Lower lobe of right lung (tissue), 2 donors: ENCODE measurements at regions not wholly inside any gene's neighbourhood (a gene's known extent, or its start where the extent isn't known, plus 50 kb on each side); places are given as distances from the start of the nearest gene placed in this dataset.

Experiments
- ATAC-seq, 2 donors: fragments of 200-7000 bp; cut with Tn5 transposase; one replicate each; pipeline ENCODE4 v1.9.1; 2020 to 2022; ENCODE audit warnings: mild to moderate bottlenecking in 2 of 2, moderate library complexity in 2 of 2
- DNase-seq: peaks from one replicate; pipeline ENCODE4 v3.0.0-alpha.2; 2020
- H3K27ac ChIP-seq: fragments of 200-600 bp; one replicate; pipeline ENCODE4 v1.8.0; 2022
- H3K27me3 ChIP-seq: fragments of 200-600 bp; one replicate; pipeline ENCODE4 v1.8.0; 2022; ENCODE audit warnings: low read depth
- H3K36me3 ChIP-seq: fragments of 200-600 bp; one replicate; pipeline ENCODE4 v1.8.0; 2022; ENCODE audit warnings: mild to moderate bottlenecking
- H3K4me1 ChIP-seq: fragments of 200-600 bp; one replicate; pipeline ENCODE4 v1.8.0; 2022
- H3K4me3 ChIP-seq: fragments of 200-600 bp; one replicate; pipeline ENCODE4 v1.8.0; 2022; ENCODE audit warnings: mild to moderate bottlenecking
- H3K9me3 ChIP-seq: fragments of 200-600 bp; one replicate; pipeline ENCODE4 v1.8.0; 2022
- CTCF ChIP-seq: fragments of 200-600 bp; IDR thresholded peaks from one replicate; pipeline ENCODE4 v1.8.0; 2022; ENCODE audit warnings: antibody characterized with exemption, mild to moderate bottlenecking
- intact Hi-C: fragments of 100-400 bp; cut with DNase I; formaldehyde crosslinking; loops from one replicate; pipeline ENCODE4 v1.11.0; 2022
- donor health status: DM: no; HTN: yes; CAD: no; lungs with severe emphysema.

GRCh38 chr11:120056301-120057027 lies 81.4 kb downstream of the TRIM29 start:
- TF ChIP-seq CTCF, result no peak
- no peaks in the 10 kb centered on the region for H3K36me3 ChIP-seq
- DNase-seq (no peak), ATAC-seq (no peak)
- H3K27ac ChIP-seq, result no peak overlapping the region
- peaks cover 15% of the 10 kb centered on the region for H3K27me3 ChIP-seq
- H3K9me3 ChIP-seq, result no peaks in the 10 kb centered on the region
- H3K4me3 ChIP-seq, result no peak overlapping the region
- H3K4me1 ChIP-seq, result no peaks in the 10 kb centered on the region
- intact Hi-C loops, result no loop called here

GRCh38 chr11:120055646-120056045 lies 82.3 kb downstream of the TRIM29 start:
- Histone ChIP-seq H3K27me3 (peaks cover 15% of the 10 kb centered on the region), H3K9me3 (no peaks in the 10 kb centered on the region), H3K4me1 (no peaks in the 10 kb centered on the region), H3K36me3 (no peaks in the 10 kb centered on the region), H3K4me3 (no peak overlapping the region), H3K27ac (no peak overlapping the region)
- ATAC-seq (no peak), DNase-seq (no peak)
- intact Hi-C loops, result no loop called here
- no peak for TF ChIP-seq CTCF

GRCh38 chr11:120054753-120055045 lies 83.2 kb downstream of the TRIM29 start:
- intact Hi-C loops, result no loop called here
- Histone ChIP-seq H3K9me3 (no peaks in the 10 kb centered on the region), H3K27ac (no peak overlapping the region), H3K36me3 (no peaks in the 10 kb centered on the region), H3K4me1 (no peaks in the 10 kb centered on the region), H3K27me3 (peaks cover 15% of the 10 kb centered on the region), H3K4me3 (no peak overlapping the region)
- no peak for TF ChIP-seq CTCF
- ATAC-seq (no peak), DNase-seq (no peak)

GRCh38 chr11:120054016-120054752 lies 83.7 kb downstream of the TRIM29 start:
- Histone ChIP-seq H3K4me1 (no peaks in the 10 kb centered on the region), H3K27ac (no peak overlapping the region), H3K36me3 (no peaks in the 10 kb centered on the region), H3K9me3 (no peaks in the 10 kb centered on the region), H3K27me3 (peaks cover 15% of the 10 kb centered on the region), H3K4me3 (no peak overlapping the region)
- no peak for ATAC-seq
- no peak for DNase-seq
- intact Hi-C loops, result no loop called here
- TF ChIP-seq CTCF, result no peak

GRCh38 chr11:120052196-120052775 lies 85.6 kb downstream of the TRIM29 start:
- ATAC-seq (no peak), DNase-seq (no peak)
- peaks cover 12% of the 10 kb centered on the region for H3K9me3 ChIP-seq
- intact Hi-C loops, result no loop called here
- no peaks in the 10 kb centered on the region for H3K4me1 ChIP-seq
- peaks cover 4% of the 10 kb centered on the region for H3K27me3 ChIP-seq
- TF ChIP-seq CTCF, result no peak
- no peak overlapping the region for H3K4me3 ChIP-seq
- no peaks in the 10 kb centered on the region for H3K36me3 ChIP-seq
- H3K27ac ChIP-seq, result no peak overlapping the region
